HEK293T (cell line): ENCODE measurements at regions not wholly inside any gene's neighbourhood (a gene's known extent, or its start where the extent isn't known, plus 50 kb on each side); places are given as distances from the start of the nearest gene placed in this dataset.

ENCODE experiments used
- CTCF ChIA-PET: fragments of 350-600 bp; formaldehyde crosslinking; extraction: SDS; loops from one replicate; lab custom pipeline; 2021; ENCODE audit warnings: antibody characterized with exemption, inconsistent platforms; lab: Yijun Ruan, JAX
- POLR2A ChIA-PET: fragments of 350-600 bp; formaldehyde crosslinking; extraction: SDS; loops from one replicate; lab custom pipeline; 2020; ENCODE audit warnings: antibody characterized with exemption, inconsistent platforms; lab: Yijun Ruan, JAX
- DNase-seq: peaks from one replicate; pipeline ENCODE4 v3.0.0; 2012; ENCODE audit warnings: mixed read lengths; ENCODE audit errors: extremely low spot score
- ARNT ChIP-seq: fragments of 450-650 bp; IDR thresholded peaks from 2 replicates; pipeline ENCODE4 v1.6.1; 2017; ENCODE audit warnings: mild to moderate bottlenecking
- BHLHE40 ChIP-seq: fragments of 450-650 bp; IDR thresholded peaks from 2 replicates; pipeline ENCODE4 v1.6.1; 2016; ENCODE audit warnings: mild to moderate bottlenecking, moderate library complexity, borderline replicate concordance
- CTBP1 ChIP-seq: fragments of 450-650 bp; IDR thresholded peaks from 2 replicates; pipeline ENCODE4 v1.6.1; 2016; ENCODE audit warnings: borderline replicate concordance
- ELF4 ChIP-seq: fragments of 450-650 bp; IDR thresholded peaks from 2 replicates; pipeline ENCODE4 v1.6.1; 2017; ENCODE audit warnings: antibody characterized with exemption
- FOXA1 ChIP-seq: fragments of 450-650 bp; IDR thresholded peaks from 2 replicates; pipeline ENCODE4 v1.6.1; 2016; ENCODE audit warnings: mild to moderate bottlenecking
- FOXK2 ChIP-seq: fragments of 450-650 bp; IDR thresholded peaks from 2 replicates; pipeline ENCODE4 v1.6.1; 2016; ENCODE audit warnings: mild to moderate bottlenecking
- FOXM1 ChIP-seq: fragments of 450-650 bp; IDR thresholded peaks from 2 replicates; pipeline ENCODE4 v1.6.1; 2017; ENCODE audit warnings: mild to moderate bottlenecking, borderline replicate concordance
- HDGF ChIP-seq: fragments of 450-650 bp; IDR thresholded peaks from 2 replicates; pipeline ENCODE4 v1.6.1; 2017; ENCODE audit warnings: antibody characterized with exemption, borderline replicate concordance
- L3MBTL2 ChIP-seq: fragments of 450-650 bp; conservative IDR thresholded peaks from 2 replicates; pipeline ENCODE4 v1.6.1; 2016; ENCODE audit warnings: mild to moderate bottlenecking
- LEF1 ChIP-seq: fragments of 450-650 bp; IDR thresholded peaks from 2 replicates; pipeline ENCODE4 v1.6.1; 2017; ENCODE audit warnings: mild to moderate bottlenecking, borderline replicate concordance
- NFRKB ChIP-seq: fragments of 450-650 bp; IDR thresholded peaks from 2 replicates; pipeline ENCODE4 v1.6.1; 2016; ENCODE audit warnings: mild to moderate bottlenecking, moderate library complexity
- SP1 ChIP-seq: fragments of 450-650 bp; IDR thresholded peaks from 2 replicates; pipeline ENCODE4 v1.6.1; 2017
- SUZ12 ChIP-seq: fragments of 450-650 bp; IDR thresholded peaks from 2 replicates; pipeline ENCODE4 v1.6.1; 2016; ENCODE audit warnings: mild to moderate bottlenecking
- TARDBP ChIP-seq: fragments of 450-650 bp; IDR thresholded peaks from 2 replicates; pipeline ENCODE4 v1.6.1; 2016
- ZNF384 ChIP-seq: fragments of 450-650 bp; IDR thresholded peaks from 2 replicates; pipeline ENCODE4 v1.6.1; 2016
- TF ChIP-seq, protein P1 (sequence below): fragments of 450-650 bp; IDR thresholded peaks from 2 replicates; pipeline ENCODE4 v1.6.1; 2016

DNA sequence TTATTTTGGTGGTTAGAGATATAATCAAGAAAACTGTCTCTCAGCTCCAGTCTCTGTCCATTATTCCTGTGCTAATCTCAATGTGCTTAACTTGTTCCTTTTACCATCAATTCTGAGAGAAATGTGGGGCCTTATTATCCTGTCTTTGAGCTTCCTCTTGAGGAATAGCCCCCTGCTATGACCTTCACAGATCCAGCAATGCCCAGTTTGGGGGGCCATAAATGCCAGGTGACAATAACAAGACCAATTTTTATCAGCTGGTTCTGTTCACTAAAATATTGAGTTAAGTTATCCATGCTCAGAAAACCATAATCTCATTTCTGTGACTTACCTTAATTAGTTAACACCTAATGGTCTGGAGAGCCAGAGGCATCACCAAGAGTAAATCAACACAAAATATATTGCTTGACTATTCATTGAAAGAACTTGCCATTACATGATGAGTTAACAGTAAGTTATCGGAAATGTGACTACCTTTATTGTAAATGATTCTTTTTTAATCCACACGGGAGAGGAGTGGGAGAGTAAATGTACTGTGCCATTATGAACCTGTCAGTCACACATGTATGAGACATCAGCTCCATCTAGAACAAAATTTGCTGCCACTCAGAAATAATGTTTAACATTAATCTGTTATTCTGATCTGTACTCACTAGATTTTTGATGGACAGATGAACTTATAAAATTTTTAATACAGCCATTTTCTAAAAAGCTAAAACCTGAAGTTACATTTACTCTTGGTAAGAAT, 149.7 kb downstream of the ID4 start:
- TF ChIP-seq ZNF384 (no peak), TARDBP (no peak)
- TF ChIP-seq, protein P1, sequence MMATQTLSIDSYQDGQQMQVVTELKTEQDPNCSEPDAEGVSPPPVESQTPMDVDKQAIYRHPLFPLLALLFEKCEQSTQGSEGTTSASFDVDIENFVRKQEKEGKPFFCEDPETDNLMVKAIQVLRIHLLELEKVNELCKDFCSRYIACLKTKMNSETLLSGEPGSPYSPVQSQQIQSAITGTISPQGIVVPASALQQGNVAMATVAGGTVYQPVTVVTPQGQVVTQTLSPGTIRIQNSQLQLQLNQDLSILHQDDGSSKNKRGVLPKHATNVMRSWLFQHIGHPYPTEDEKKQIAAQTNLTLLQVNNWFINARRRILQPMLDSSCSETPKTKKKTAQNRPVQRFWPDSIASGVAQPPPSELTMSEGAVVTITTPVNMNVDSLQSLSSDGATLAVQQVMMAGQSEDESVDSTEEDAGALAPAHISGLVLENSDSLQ = no peak
- ChIA-PET CTCF (no interaction called here), POLR2A (no interaction called here)
- no peak for DNase-seq

DNA sequence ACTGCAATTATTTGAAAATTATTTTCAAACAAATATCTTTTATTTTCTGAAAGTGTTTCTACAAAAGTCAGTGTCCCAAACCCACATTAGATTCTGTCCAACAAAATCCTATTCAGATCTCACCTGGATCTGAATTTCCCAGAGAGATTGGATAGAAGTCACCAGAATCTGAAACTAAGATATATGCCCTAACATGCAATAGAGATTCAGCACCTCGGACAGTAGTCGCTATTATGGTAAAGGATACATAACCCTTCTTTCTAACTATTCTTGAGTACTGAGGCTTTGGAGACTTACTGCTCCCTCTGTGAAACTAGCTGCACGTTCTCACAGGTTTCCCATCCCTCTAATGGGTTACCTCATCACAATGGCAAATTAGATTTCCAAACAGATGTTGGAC, 151.4 kb downstream of the ID4 start:
- POLR2A ChIA-PET = no interaction called here
- CTCF ChIA-PET = no interaction called here
- TF ChIP-seq ARNT = no peak
- TF ChIP-seq, protein P1 = no peak
- no peak for TF ChIP-seq HDGF
- TF ChIP-seq NFRKB = no peak
- no peak for TF ChIP-seq BHLHE40
- TF ChIP-seq ELF4 = no peak
- TF ChIP-seq L3MBTL2 = no peak
- no peak for TF ChIP-seq SP1
- no peak for TF ChIP-seq LEF1
- no peak for TF ChIP-seq TARDBP
- TF ChIP-seq FOXA1 = no peak
- TF ChIP-seq ZNF384 = no peak
- TF ChIP-seq FOXM1 = no peak
- TF ChIP-seq FOXK2 = no peak
- DNase-seq = peak; percentile 17

DNA sequence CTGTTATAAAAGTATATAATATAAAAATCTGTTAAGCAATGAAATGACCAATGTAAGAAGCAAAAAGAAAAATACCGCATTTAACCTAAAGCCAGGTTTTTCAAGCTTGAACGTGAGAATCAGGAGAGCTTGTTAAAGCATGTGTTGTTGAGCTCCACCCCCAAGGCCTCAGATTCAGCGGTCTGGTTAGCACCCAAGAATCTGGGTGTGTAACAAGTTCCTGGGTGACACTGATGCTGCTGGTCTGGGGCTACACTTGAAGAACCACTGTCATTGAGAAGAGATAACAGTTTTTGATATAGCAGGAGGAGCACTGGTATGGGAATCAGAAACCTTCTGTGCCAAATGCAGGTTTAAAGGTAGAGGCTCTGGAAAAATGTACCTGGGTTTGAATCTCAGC, 154.0 kb downstream of the ID4 start:
- CTCF ChIA-PET = no interaction called here

DNA sequence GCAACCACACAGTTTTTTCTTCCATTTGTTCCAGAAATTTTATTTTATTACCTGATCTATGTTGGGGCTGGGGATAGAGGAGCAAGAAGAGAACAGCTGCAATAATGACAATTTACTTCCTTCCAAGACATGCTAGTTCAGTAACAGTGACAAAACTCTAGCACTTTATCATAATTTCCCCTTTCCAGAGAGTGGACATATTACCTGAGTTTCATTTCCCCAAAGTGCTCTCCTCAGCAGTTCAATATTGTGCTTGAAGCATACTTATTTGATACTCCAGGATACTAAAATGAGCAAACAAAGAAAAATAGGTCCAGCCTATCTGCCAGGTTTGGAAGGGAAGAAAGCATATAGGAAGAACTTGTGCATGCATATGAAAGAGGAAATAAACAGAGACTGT, 157.7 kb downstream of the ID4 start:
- DNase-seq = no peak
- CTCF ChIA-PET = no interaction called here
- POLR2A ChIA-PET = no interaction called here
- TF ChIP-seq FOXK2 = no peak
- no peak for TF ChIP-seq ZNF384
- no peak for TF ChIP-seq BHLHE40
- TF ChIP-seq SP1 = no peak
- no peak for TF ChIP-seq SUZ12
- no peak for TF ChIP-seq TARDBP
- no peak for TF ChIP-seq ELF4
- no peak for TF ChIP-seq FOXA1
- no peak for TF ChIP-seq L3MBTL2
- TF ChIP-seq, protein P1 = no peak
- no peak for TF ChIP-seq FOXM1
- no peak for TF ChIP-seq ARNT
- no peak for TF ChIP-seq NFRKB
- TF ChIP-seq HDGF = no peak

More for the DNA sequence above, 154.0 kb downstream of the ID4 start:
- TF ChIP-seq FOXA1 = no peak
- no peak for TF ChIP-seq TARDBP
- TF ChIP-seq L3MBTL2 = no peak
- TF ChIP-seq ZNF384 = no peak
- no peak for TF ChIP-seq BHLHE40
- TF ChIP-seq SP1 = no peak
- TF ChIP-seq, protein P1 = no peak
- POLR2A ChIA-PET = no interaction called here
- no peak for DNase-seq

DNA sequence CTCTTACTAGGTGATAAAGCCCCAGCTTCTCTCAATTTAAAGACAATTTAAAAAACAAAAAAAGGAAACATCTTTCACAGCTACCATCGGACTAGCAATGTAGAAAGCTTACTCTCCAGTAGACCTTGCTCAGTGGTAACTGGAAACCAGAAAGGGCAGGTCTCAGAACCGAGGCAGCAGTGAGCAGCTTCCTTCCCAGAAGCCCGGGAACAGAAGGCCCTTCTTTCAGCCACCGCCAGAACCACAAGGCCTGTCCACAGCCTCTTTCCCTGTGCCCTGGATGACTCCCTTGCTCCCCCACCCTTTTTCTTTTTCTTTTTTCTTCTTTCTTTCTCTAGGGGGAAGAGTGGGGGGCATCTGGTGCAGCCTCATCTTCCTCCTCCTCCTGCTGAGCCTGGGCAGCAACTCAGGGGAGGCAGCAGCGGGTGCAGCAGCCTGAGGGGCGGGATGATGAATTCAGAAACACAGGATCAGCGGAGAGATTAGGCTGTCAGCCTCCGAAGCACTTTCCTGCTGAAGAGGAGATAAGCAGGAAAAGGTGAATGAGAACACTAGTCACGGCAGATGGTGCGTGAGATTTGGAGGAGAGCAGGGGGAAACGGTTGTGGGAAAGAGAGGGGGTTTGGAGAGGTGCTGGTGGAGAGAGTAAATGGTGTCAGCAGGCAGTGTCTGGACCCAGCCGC, 158.5 kb downstream of the ID4 start:
- ChIA-PET POLR2A (no interaction called here), CTCF (no interaction called here)
- TF ChIP-seq NFRKB = no peak
- no peak for TF ChIP-seq SUZ12
- no peak for TF ChIP-seq ZNF384
- no peak for TF ChIP-seq CTBP1
- TF ChIP-seq TARDBP = no peak
- no peak for TF ChIP-seq SP1
- no peak for TF ChIP-seq BHLHE40
- TF ChIP-seq HDGF = no peak
- TF ChIP-seq, protein P1 = no peak
- TF ChIP-seq L3MBTL2 = no peak
- TF ChIP-seq FOXA1 = no peak
- TF ChIP-seq FOXK2 = no peak
- no peak for TF ChIP-seq LEF1
- TF ChIP-seq ARNT = no peak
- no peak for TF ChIP-seq ELF4
- no peak for TF ChIP-seq FOXM1
- no peak for DNase-seq
